HepG2 (cell line): ENCODE measurements at regions not wholly inside any gene's neighbourhood (a gene's known extent, or its start where the extent isn't known, plus 50 kb on each side); places are given as distances from the start of the nearest gene placed in this dataset.

Experiments used
- ATAC-seq: fragments of 200-7000 bp; cut with Tn5 transposase; 3 replicates; pipeline ENCODE4 v1.9.1; 2020; ENCODE audit warnings: mild to moderate bottlenecking, moderate library complexity
- BruUV-seq: library from RNA; stranded (reverse); fragments of 400-500 nt; replicated peaks from 2 replicates; lab custom pipeline; 2021; lab: Mats Ljungman, UMichigan
- CTCF ChIA-PET: fragments of 300-600 bp; formaldehyde crosslinking; extraction: SDS; loops from one replicate; lab custom pipeline; 2021; ENCODE audit warnings: low total read pairs, inconsistent platforms, low intra/inter-chr PET ratio; lab: Yijun Ruan, JAX
- POLR2A ChIA-PET: fragments of 350-600 bp; sonication (Branson Sonifier 250); formaldehyde crosslinking; loops from one replicate; lab custom pipeline; 2020; ENCODE audit warnings: antibody characterized with exemption, inconsistent platforms; lab: Yijun Ruan, JAX
- DNase-seq: peaks from one replicate; pipeline ENCODE4 v3.0.0-alpha.2; 2015; ENCODE audit warnings: low spot score
- FAIRE-seq: peaks from 3 replicates; lab custom pipeline; 2011; peaks lifted over from hg19 to GRCh38; lab: Jason Lieb, UNC
- H2AFZ ChIP-seq: one replicate; pipeline ENCODE4 v1.6.1; 2011; ENCODE audit warnings: low read length, inconsistent platforms
- H3K27ac ChIP-seq: fragments of 300-600 bp; 3 replicates; pipeline ENCODE4 v1.8.0; 2011; ENCODE audit warnings: mixed run types, mild to moderate bottlenecking, mixed read lengths, low read length, inconsistent platforms; ENCODE audit not compliant: insufficient read depth; ENCODE audit errors: extremely low read length
- H3K27me3 ChIP-seq, 2 experiments: fragments of 200-600 bp in 1 of 2; 2 replicates in 1 of 2; 3 replicates in 1 of 2; pipeline versions ENCODE4 v1.6.0 to v1.8.0; 2011; ENCODE audit warnings: low read length in 2 of 2, mild to moderate bottlenecking in 2 of 2, moderate library complexity in 2 of 2, inconsistent platforms in 1 of 2; ENCODE audit not compliant: insufficient read depth in 2 of 2, control insufficient read depth in 1 of 2
- H3K36me3 ChIP-seq, 2 experiments: fragments of 200-600 bp in 1 of 2; replicated peaks in 1 of 2; 2 replicates in 1 of 2; 3 replicates in 1 of 2; pipeline versions ENCODE4 v1.5.1 to v1.8.0; 2011; ENCODE audit warnings: low read length in 2 of 2, inconsistent platforms in 1 of 2; ENCODE audit not compliant: insufficient read depth in 2 of 2, control insufficient read depth in 1 of 2
- H3K4me1 ChIP-seq: 2 replicates; pipeline ENCODE4 v1.5.1; 2012; ENCODE audit warnings: low read length, inconsistent platforms; ENCODE audit not compliant: insufficient read depth
- H3K4me2 ChIP-seq: 2 replicates; pipeline ENCODE4 v1.6.0; 2011; ENCODE audit warnings: low read depth, low read length, inconsistent platforms
- H3K4me3 ChIP-seq, 3 experiments: fragments of 200-600 bp in 1 of 3; sonication (generic), shearing (Covaris generic) in 1 of 3; replicated peaks in 1 of 3; 2 replicates each; pipeline ENCODE4 v1.5.1; 2011 to 2016; ENCODE audit warnings: low read length in 3 of 3, inconsistent platforms in 2 of 3, low read depth in 2 of 3, mild to moderate bottlenecking in 2 of 3, control low read depth in 1 of 3, mixed read lengths in 1 of 3; ENCODE audit not compliant: insufficient read depth in 1 of 3
- H3K79me2 ChIP-seq: one replicate; pipeline ENCODE4 v1.6.1; 2011; ENCODE audit warnings: low read length, inconsistent platforms; ENCODE audit not compliant: insufficient read depth
- H3K9ac ChIP-seq: 2 replicates; pipeline ENCODE4 v1.6.0; 2011; ENCODE audit warnings: mild to moderate bottlenecking, low read depth, low read length, inconsistent platforms; ENCODE audit not compliant: insufficient read depth
- H3K9me3 ChIP-seq: 2 replicates; pipeline ENCODE4 v1.5.1; 2012; ENCODE audit warnings: mild to moderate bottlenecking, low read length
- H4K20me1 ChIP-seq: 2 replicates; pipeline ENCODE4 v1.6.0; 2011; ENCODE audit warnings: inconsistent platforms, mild to moderate bottlenecking, low read length, moderate library complexity; ENCODE audit not compliant: insufficient read depth
- CREBL2 ChIP-seq: sonication (generic); formaldehyde crosslinking; IDR thresholded peaks from 2 replicates; pipeline ENCODE4 v1.8.1; 2023; ENCODE audit warnings: missing genetic modification reagents, mild to moderate bottlenecking, borderline replicate concordance
- DMAP1 ChIP-seq: IDR thresholded peaks from 2 replicates; pipeline ENCODE4 v1.6.1; 2016
- IKZF1 ChIP-seq: fragments of 450-650 bp; IDR thresholded peaks from 2 replicates; pipeline ENCODE4 v1.7.1; 2016
- SRSF4 ChIP-seq: fragments of 200-400 bp; formaldehyde crosslinking; IDR thresholded peaks from one replicate; pipeline ENCODE4 v1.6.1; 2018; ENCODE audit warnings: mild to moderate bottlenecking, low read depth, low read length, moderate library complexity; ENCODE audit not compliant: poor library complexity, severe bottlenecking
- ZNF225 ChIP-seq: sonication (generic); formaldehyde crosslinking; IDR thresholded peaks from 2 replicates; pipeline ENCODE4 v1.4.0; 2020; ENCODE audit warnings: mild to moderate bottlenecking, missing genetic modification reagents
- WGBS: methylation state at CpG from one replicate; pipeline ENCODE4 v1.1.6; 2017; ENCODE audit warnings: low lambda C conversion rate; 5-methylcytosine and 5-hydroxymethylcytosine counted together
- in situ Hi-C: cut with HindIII; loops from 2 replicates; pipeline ENCODE4 v1.10.0; 2017; ENCODE audit warnings: low pct_unique_long_range_greater_than_20kb; ENCODE audit not compliant: extremely low pct_ligation_motif_present
- intact Hi-C: fragments of 100-400 bp; cut with micrococcal nuclease; formaldehyde crosslinking; loops from one replicate; pipeline ENCODE4 v1.10.0; 2022; ENCODE audit not compliant: unreplicated experiment
- TF ChIP-seq, protein P1 (sequence below): IDR thresholded peaks from 2 replicates; pipeline ENCODE4 v1.6.1; 2016
- TF ChIP-seq, protein P2 (sequence below): sonication (generic); formaldehyde crosslinking; IDR thresholded peaks from 2 replicates; pipeline ENCODE4 v1.5.1; 2020; ENCODE audit warnings: mild to moderate bottlenecking, missing genetic modification reagents, borderline replicate concordance

- TF ChIP-seq IKZF1 (no peak), SRSF4 (no peak), ZNF225 (CRISPR knock-in tag) (no peak)
- TF ChIP-seq, protein P1, sequence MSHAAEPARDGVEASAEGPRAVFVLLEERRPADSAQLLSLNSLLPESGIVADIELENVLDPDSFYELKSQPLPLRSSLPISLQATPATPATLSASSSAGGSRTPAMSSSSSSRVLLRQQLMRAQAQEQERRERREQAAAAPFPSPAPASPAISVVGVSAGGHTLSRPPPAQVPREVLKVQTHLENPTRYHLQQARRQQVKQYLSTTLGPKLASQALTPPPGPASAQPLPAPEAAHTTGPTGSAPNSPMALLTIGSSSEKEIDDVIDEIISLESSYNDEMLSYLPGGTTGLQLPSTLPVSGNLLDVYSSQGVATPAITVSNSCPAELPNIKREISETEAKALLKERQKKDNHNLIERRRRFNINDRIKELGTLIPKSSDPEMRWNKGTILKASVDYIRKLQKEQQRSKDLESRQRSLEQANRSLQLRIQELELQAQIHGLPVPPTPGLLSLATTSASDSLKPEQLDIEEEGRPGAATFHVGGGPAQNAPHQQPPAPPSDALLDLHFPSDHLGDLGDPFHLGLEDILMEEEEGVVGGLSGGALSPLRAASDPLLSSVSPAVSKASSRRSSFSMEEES, result no peak
- TF ChIP-seq, protein P2, sequence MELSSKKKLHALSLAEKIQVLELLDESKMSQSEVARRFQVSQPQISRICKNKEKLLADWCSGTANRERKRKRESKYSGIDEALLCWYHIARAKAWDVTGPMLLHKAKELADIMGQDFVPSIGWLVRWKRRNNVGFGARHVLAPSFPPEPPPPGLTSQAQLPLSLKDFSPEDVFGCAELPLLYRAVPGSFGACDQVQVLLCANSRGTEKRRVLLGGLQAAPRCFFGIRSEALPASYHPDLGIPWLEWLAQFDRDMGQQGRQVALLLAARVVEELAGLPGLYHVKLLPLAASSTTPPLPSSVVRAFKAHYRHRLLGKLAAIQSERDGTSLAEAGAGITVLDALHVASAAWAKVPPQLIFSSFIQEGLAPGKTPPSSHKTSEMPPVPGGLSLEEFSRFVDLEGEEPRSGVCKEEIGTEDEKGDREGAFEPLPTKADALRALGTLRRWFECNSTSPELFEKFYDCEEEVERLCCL (CRISPR knock-in tag), result no peak
Observed at GRCh38 chr10:78169214-78169613, 135.6 kb downstream of the RPS24 start (continued).

DNA sequence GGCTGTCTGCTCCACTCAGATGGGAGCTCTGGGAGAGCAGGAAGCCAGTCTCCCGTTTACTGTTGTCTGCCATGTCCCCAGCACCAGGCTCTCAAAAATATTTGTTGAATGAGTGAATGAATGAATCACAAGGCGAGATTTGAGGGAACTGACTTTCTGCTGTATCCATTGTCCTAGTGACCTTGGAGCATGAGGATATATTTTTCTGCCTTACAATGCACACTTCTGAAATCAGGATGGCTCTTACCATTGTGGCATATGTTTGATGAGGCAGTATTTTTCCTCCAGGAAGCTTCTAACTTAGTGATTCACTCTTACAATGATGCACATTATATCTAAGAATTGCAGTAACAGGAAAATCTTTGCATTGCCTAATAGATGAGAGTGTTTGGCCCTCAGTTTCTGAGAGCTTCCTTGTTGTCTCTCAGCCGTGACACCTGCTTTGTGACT, 136.4 kb downstream of the RPS24 start:
- H3K79me2 ChIP-seq, result no peaks in the 10 kb centered on the region
- intact Hi-C loops, result no loop called here
- in situ Hi-C loops, result no loop called here
- TF ChIP-seq DMAP1 (CRISPR knock-in tag) (no peak), CREBL2 (no peak)
- WGBS, result 3% methylated on average over 3 of the region's 3 CpGs
- CTCF ChIA-PET, result no interaction called here
- H3K27me3 ChIP-seq, result peaks cover 0 to 18% of the 10 kb centered on the region in 2 experiments; a peak in 1 of 5 replicates
- H3K4me3 ChIP-seq, result no peak overlapping the region
- no peak overlapping the region for H2AFZ ChIP-seq
- H3K4me2 ChIP-seq, result no peak overlapping the region
- BruUV-seq, result no TSS peak
- no peaks in the 10 kb centered on the region for H3K4me1 ChIP-seq
- ATAC-seq, result no peak
- H3K36me3 ChIP-seq, result no peaks in the 10 kb centered on the region
- no peaks in the 10 kb centered on the region for H3K9me3 ChIP-seq
- no peak overlapping the region for H3K27ac ChIP-seq
- POLR2A ChIA-PET, result no interaction called here
- no peaks in the 10 kb centered on the region for H4K20me1 ChIP-seq
- no peak for DNase-seq
- no peak for FAIRE-seq
- no peak overlapping the region for H3K9ac ChIP-seq
